HG03175 (cell line): ENCODE measurements at regions not wholly inside any gene's neighbourhood (a gene's known extent, or its start where the extent isn't known, plus 50 kb on each side); places are given as distances from the start of the nearest gene placed in this dataset.
"Not testable (repeated sequence)": the region's sequence is repeated elsewhere in the genome, so short reads cannot be mapped to it uniquely, and the experiment has no call there.

Source experiments
- ATAC-seq: cut with Tn5 transposase; IDR thresholded peaks from one replicate; pipeline ENCODE4 v1.9.1; 2021; ENCODE audit warnings: mild to moderate bottlenecking, moderate library complexity; ENCODE audit not compliant: unreplicated experiment

DNA sequence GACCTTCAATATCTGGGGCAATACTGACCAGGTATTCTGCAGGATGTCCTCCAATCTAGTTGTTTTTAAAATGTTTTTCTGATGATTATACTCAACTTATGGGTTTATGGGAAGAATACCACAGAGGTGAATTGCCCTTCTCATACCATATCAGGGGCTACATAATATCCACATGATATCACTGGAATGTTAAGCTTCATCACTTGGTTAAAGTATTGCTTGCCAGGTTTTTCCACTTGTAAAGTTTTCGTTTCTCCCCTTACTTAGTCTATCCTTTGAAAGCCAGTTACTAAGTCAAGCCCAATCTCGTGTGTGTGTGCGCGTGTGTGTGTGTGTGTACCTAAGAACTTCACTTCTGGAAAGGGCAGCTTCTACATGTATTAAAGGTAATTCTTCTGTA is 980.9 kb upstream of the FBXO33 start:
- no peak for ATAC-seq

DNA sequence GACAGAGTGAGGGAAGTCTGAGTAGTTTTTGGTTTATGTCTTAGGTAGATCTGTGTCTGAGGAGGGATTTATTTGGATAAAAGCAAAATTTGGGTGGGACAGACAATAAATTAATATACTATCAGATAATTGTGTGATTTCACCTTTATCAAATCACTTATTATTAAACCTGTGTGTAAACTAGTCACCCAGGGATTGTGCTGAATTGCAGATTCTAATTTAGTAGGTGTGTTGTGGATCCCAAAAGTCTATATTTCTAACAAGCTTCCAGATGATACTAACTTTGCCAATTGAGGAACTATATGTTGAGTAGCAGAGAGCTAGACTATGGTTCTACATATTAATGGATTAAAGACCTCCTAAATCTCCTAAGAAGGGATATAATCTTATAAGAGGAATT is 978.5 kb upstream of the FBXO33 start:
- ATAC-seq: no peak

DNA sequence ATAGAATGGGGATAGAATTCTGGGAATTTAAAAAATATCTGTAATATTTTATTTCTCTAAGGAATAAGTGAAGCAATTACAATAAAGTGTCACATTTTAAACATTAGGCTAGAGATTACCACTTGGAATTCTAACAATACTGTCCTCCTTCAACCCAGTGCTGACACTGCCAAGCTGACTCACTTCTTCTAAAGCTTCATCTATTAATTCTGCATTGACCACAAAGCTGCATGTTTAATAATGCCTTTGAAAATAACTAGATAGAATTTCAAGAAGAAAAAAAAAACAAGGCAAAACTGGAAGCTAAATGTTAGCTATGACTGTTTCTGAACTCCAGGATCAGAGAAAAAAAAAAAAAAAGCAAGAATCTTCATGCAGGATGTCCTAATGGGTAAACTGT is 970.7 kb upstream of the FBXO33 start:
- ATAC-seq: no peak

DNA sequence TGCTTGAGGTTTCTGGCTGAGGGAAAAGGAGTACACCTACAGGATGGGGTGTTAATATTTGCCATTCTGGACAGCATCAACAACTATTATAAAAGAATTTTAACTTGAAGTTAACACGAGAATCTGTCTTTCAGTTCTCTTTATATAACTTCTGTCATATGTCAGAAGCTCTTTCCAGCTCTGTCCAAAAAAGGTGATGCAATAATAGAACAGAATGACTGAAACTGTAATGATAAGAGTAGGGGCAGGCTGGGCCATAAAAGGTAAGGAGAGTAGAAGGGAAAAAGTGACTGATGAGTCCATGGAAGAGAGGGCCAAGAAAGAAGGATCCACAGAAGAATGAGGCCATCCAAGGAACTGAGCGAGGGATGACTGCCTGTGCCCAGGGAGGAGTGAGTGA is 966.7 kb upstream of the FBXO33 start:
- ATAC-seq: no peak

DNA sequence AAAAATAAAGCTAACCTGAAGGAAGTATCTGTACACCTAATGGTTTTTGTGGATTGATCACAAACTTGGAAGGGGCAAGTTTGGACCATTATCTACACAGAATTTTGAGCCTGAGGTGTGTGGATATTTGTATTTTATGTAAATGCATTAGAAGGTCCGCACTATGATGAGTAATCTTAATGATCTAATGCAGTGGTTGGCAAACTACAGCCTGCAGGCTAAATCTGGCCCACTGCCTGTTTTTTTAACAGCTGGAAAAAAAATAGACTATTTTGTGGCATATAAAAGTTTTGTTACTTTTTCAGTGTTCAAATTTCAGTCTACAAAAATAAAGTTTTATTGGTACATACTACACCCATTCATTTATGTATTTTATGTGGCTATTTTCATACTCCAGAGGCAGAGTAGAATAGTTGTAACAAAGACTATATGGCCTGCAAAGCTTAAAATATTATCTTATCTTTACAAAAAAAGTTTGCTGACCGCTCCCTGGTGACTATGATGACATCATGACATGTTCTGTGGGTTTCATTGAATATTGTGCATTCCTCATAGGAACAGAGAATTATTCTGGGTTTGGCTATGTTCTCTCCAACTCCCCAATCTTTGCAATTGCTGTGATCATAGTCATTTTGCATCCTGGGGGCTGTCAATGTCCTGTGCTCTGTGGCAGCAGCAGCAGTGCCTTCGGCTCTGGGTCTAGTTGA is 962.6 kb upstream of the FBXO33 start:
- ATAC-seq: no peak

DNA sequence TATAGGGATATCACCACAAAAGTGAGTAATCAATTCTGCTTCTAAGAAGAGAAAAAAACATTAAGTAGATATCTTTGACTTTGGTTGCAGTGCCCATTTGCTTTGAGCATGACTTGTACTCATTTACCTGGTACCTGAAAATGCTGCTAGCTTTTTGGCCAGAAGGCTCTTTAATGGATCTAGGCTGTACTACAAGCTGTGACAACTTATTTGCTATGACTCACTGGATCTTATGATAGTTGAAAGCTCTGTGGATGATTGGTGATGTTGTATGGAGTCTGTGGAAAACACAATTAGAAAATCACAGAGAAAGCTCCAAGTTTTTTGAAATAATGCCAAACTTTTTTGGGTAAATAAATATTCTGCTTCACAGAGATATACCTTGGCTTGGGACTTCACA is 960.9 kb upstream of the FBXO33 start:
- ATAC-seq: no peak

DNA sequence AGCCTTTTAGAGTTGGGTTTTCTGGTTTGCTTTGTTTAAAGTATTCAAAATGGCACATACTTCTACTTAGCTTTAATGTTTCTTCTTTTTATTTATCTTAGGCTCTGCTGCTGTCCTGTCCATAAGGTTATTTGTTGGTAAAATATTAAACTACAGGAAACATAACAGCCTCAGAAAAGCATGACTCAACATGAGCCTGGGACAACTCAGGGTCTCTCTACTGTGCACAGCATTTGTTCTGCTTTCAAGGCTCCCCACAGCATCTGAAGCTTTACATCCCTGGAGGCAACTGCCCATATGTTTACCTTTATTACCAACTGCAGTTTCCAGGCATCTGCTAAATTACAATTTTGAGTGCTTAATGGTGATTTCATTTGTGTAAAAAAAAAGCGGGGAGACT is 954.2 kb upstream of the FBXO33 start:
- ATAC-seq: peak; percentile 58

DNA sequence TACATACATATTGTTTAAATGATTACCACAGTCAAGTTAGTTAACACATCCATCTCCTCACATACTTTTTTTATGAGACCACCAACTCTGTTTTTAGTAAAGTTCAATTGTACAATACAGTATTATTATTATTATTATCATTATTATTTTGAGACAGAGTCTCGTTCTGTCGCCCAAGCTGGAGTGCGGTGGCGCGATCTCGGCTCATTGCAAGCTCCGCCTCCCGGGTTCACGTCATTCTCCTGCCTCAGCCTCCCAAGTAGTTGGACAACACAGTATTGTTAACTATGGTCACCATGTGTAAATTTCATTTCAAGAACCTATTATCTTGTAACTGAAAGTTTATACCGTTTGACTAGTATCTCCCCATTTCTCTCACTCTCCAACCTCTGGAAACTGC is 942.0 kb upstream of the FBXO33 start:
- no peak for ATAC-seq

DNA sequence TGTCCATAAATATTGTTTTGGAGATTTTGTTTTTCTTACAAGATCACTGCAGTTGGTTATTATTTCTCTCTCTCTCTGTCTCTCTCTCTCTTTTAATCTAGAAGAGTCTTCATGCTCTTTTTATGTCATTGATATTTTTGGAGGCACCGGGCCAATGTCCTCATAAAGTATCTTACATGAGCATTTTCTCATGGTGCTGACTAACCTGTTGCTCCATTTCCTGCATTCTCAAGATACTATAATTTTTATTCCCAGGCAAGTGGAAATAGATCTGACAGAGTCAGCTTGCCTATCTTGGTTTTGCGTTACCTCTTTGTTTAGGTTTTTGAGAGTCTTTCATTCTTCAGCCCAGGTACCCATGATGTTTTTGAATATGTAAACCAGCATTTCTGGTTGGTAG is 938.8 kb upstream of the FBXO33 start:
- ATAC-seq: no peak

DNA sequence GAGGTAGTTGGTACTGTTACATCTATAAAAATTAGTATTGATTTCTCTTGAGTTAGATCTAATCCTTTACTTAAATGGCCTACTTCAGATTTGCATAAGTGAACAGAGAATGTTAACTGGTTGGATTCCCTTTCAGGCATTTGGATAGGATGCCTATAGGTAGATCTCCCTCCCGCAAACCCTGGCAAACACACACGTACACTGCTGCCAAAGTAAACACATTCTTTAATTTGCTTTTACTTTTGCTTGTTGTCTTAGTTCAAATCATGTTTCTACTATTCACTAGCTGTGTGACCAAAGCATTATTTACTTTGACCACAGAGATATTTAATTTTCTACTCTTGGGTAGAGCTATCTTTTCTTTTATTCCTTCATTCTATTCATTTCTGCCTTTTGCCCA is 936.1 kb upstream of the FBXO33 start:
- no peak for ATAC-seq

DNA sequence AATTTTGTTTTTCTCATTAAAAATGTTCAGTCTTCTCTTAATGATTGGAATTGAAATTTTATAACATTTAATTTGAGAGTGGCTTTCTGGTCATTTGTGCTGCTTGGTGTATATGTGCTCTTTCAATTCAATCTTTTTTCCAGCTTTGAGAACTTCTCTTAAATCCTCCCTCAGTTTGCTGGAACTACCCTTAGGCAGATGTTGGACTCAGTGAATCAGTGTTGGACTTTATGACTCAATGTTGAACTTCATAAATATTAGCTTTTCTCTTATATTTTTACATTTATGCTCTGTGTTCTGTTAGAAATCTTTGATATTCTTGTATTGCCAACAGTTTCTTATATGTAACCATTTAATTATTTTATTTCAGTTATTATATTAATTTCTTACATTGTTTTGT is 935.5 kb upstream of the FBXO33 start:
- no peak for ATAC-seq

DNA sequence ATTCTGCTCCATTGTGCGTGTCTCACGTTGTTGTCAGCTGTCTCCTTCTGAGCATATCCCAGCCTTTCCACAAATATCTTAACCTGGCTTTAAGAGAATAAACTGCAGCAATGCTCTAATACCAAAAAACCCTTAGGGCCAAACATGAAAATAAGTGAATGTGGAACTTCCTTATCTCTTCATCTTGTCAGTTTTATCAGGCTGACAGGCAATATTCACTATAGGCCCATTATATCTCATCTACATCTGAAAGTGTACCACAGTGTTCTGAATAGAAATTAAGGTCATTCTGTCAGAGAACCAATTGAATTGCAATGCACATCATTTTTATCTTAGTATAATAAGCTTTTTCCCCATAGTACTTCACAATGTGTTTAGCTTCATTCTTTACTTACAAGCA is 933.1 kb upstream of the FBXO33 start:
- no peak for ATAC-seq

DNA sequence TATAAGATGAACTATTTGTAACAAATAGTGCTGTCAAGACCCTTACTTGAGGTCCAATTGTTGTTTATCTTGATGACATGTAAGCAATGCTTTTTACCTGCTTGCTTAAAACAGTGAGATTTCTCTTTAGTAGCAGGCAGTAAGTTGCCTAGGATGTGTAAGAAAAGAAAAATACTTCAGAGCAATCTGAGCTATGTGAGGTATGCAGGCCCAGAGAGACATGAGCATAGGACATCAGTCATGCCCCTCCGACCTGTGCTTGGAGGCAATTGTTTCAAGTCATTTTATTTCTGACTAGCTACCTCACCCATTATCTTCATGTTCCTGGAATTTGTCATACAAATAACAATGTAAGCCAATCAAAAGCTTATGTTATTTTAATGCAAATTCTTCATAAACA is 930.6 kb upstream of the FBXO33 start:
- no peak for ATAC-seq

DNA sequence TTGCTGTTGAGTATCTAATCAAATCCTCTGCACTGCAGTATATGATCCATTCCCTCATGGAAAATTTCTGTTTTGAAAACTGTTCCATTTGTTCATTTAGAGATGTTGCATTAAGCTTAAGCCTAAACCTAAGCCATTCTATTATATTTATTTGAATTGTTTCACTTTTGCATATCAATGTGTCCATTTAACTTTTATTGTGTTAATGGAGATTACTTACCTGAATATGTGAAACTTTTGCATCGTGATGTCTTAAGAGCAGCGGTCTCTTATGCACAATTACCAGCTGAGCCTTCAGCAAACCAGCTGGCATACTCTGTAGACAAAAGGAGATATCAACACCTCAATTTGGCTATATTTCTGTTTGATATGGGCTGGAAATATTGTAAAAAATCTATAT is 922.5 kb upstream of the FBXO33 start:
- no peak for ATAC-seq

DNA sequence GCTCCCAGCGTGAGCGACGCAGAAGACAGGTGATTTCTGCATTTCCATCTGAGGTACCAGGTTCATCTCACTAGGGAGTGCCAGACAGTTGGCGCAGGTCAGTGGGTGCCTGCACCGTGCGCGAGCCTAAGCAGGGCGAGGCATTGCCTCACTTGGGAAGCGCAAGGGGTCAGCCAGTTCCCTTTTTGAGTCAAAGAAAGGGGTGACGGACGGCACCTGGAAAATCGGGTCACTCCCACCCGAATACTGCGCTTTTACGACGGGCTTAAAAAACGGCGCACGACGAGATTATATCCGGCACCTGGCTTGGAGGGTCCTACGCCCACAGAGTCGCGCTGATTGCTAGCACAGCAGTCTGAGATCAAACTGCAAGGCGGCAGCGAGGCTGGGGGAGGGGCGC is 915.9 kb upstream of the FBXO33 start:
- ATAC-seq: not testable (repeated sequence)

DNA sequence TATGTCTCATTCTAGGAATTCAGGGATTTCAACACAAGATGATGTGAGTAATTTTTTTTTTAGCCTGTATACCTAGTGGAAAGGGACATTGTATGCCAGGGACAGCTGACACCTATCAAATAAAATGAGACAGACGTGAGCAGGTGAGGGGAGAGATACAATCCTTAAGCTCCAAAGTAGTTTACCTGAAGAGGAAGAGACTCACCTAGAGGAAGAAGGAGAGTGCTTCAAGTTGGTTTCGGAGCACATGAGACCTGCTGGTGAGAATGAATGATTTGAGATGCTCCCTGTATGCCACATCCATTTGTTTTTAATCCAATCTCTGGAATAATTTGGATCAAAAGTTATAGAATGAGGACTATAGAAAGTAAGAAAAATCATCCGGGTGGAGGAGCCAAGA is 915.4 kb upstream of the FBXO33 start:
- no peak for ATAC-seq

DNA sequence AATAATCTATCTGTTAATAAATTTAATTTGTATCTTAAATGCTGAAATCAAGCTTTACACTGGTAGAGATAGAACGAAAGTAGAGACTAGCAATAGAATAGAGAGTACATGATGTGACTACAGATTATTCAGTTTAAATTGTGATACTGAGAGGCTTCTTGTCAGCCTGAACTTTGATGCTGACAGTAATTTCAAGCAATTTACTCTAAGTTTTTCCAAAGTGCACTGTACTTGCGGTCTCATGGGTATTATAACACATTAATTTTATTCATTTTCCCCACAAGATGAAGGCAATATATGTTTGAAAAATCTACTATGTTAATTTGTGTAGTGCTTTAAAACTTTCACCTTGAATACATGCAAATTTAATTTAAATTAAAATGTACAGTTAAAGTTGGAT is 914.0 kb upstream of the FBXO33 start:
- no peak for ATAC-seq

DNA sequence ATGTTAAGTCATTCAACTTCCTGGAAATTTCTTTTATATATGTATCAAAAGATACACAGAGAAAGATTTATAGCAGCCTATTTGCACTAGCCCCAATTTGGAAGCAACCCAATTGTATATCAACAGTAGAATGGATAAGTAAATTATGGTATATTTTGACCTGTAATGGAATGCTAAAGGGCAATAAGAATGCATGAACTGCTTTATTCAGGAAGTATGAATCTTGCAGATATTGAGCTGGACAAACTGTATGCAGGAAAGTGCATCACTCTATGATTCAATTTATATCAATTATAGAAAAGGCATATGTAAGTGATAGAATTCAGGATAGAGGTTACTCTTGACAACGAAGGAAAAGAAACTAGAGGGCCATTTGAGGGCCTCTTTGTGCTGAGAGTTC is 913.1 kb upstream of the FBXO33 start:
- ATAC-seq: no peak

DNA sequence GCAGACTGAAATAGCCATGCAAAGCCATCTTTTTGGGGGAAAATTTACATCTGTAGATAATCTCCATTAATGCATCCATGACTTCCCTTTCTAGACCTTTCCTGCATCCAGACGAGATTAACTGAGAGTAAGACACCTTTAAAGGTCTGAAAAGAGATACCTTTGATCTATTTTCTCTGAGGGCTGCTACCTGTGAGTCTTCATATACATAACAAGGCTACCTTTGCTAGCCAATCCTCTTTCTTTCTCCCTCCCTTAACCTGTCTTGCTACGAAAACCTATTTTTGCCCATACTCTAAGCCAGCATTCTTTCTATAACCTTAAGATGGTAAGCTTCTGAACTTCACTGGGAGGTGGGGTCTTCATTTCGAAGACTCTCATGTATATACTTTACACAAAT is 908.5 kb upstream of the FBXO33 start:
- ATAC-seq: no peak

DNA sequence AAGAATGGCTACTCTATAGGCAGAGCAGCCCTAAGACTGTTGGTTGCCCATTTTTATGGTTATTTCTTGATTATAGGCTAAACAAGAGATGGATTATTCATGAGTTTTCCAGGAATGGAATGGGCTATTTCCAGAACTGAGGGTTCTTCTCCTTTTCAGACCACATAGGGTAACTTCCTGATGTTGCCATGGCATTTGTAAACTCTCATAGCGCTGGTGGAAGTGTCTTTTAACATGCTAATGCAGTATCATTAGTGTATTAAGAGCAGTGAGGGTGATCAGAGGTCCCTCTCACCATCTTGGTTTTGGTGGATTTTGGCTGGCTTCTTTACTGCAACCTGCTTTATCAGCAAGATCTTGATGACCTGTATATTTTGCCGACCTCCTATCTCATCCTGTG is 904.6 kb upstream of the FBXO33 start:
- ATAC-seq: no peak

DNA sequence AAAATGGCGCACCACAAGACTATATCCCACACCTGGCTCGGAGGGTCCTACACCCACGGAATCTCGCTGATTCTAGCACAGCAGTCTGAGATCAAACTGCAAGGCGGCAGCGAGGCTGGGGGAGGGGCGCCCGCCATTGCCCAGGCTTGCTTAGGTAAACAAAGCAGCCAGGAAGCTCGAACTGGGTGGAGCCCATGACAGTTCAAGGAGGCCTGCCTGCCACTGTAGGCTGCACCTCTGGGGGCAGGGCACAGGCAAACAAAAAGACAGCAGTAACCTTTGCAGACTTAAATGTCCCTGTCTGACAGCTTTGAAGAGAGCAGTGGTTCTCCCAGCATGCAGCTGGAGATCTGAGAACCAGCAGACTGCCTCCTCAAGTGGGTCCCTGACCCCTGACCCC is 894.3 kb upstream of the FBXO33 start:
- ATAC-seq: not testable (repeated sequence)

DNA sequence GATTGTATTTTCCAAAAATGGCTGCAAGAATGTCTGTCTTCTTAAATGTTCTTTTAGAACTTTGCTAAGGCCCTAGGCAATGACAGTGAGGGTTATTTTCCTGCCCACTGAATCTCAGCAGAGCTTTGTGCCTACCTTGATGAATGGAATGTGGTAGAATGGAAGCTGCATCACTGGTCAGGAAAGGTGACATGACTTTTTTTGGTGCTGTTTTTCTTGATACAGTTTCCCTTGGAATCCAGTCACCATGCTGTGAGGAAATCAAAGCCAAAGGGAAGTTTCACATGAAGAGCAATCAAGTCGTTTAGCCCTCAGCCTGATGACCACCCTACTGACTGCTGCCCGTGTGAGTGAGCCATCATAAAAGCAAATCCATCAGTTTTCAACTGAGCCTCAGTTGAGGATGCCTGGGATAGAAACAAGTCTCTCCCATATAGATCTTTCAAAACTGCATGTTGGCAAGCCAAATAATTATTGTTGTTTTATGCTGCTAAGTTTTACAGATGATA is 886.0 kb upstream of the FBXO33 start:
- no peak for ATAC-seq

DNA sequence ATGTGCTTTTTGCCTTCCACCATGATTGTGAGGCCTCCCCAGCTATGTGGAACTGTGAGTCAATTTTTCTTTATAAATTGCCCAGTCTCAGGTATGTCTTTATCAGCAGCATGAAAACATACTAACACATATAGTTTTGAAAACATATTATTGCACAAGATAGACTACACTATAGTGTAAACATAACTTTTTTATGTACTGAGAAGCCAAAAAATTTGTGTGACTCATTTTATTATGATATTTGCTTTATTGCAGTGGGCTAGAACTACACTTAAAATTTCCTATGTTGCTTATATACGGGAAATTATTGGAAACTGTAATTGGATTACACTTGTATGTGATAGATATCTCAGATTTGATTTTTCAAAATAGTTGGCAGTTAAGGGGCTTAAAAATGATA is 885.5 kb upstream of the FBXO33 start:
- ATAC-seq: no peak
